B cell (primary cell): ENCODE measurements at regions not wholly inside any gene's neighbourhood (a gene's known extent, or its start where the extent isn't known, plus 50 kb on each side); places are given as distances from the start of the nearest gene placed in this dataset.

Source experiments
- EZH2 ChIP-seq: IDR thresholded peaks from 2 replicates; pipeline ENCODE4 v1.6.1; 2012; ENCODE audit warnings: borderline replicate concordance, low read depth, mild to moderate bottlenecking, moderate library complexity, low read length; ENCODE audit not compliant: insufficient read depth, poor library complexity, severe bottlenecking
- TF ChIP-seq, protein P1 (sequence below): fragments of 200-600 bp; IDR thresholded peaks from one replicate; pipeline ENCODE4 v1.8.0; 2022; ENCODE audit warnings: antibody characterized with exemption, mild to moderate bottlenecking

DNA sequence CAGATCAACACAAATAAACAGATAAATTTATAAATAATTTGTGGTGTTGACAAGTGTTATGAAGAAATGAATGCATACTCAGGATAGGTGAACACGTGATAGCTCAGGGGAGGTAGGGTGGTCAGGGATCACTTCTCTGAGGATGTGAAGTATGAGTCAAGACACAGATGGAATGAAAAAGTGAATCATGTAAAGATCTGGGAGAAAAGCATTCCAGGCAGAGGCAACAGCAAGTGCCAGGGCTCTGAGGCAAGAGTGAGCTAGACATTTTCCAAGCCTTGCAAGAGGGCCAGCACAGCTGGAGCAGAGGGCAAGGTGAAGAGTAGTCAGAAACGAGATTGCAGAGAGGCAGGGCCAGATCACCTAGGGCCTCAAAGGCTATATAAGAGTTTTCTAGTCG lies 177.8 kb downstream of the WNT5A start:
- TF ChIP-seq, protein P1, sequence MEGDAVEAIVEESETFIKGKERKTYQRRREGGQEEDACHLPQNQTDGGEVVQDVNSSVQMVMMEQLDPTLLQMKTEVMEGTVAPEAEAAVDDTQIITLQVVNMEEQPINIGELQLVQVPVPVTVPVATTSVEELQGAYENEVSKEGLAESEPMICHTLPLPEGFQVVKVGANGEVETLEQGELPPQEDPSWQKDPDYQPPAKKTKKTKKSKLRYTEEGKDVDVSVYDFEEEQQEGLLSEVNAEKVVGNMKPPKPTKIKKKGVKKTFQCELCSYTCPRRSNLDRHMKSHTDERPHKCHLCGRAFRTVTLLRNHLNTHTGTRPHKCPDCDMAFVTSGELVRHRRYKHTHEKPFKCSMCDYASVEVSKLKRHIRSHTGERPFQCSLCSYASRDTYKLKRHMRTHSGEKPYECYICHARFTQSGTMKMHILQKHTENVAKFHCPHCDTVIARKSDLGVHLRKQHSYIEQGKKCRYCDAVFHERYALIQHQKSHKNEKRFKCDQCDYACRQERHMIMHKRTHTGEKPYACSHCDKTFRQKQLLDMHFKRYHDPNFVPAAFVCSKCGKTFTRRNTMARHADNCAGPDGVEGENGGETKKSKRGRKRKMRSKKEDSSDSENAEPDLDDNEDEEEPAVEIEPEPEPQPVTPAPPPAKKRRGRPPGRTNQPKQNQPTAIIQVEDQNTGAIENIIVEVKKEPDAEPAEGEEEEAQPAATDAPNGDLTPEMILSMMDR: no peak
- TF ChIP-seq EZH2: no peak
